Activated T-cell treated with anti-CD3 and anti-CD28 coated beads, Interleukin-2, amount 50 U/mL, for 1 hour (primary cell): ENCODE measurements at regions not wholly inside any gene's neighbourhood (a gene's known extent, or its start where the extent isn't known, plus 50 kb on each side); places are given as distances from the start of the nearest gene placed in this dataset.

Experiments
- DNase-seq: peaks from one replicate; pipeline ENCODE4 v3.0.0-alpha.2; 2020

DNA sequence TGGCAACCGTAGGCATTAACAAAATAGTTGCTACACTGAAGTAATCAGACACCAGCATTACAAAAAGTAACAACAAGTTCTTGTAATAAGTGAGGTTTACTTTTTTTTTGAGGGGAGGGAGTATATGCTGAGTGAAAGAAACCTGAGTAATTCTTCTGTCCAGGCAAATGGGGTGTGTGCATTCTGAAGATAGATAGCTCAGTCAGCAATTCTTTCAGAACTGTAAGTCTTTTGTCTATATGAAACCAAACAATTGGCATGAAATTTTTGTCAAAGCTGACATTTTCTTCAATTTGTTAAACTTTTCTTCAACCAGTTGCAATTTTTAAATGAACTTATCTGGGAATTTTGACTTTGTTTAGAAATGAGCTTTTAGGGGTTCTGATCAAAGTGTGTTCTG, 208.1 kb upstream of the THSD7B start:
- no peak for DNase-seq

GRCh38 chr2:136550181-136550580, 215.2 kb upstream of the THSD7B start:
- DNase-seq = no peak

DNA sequence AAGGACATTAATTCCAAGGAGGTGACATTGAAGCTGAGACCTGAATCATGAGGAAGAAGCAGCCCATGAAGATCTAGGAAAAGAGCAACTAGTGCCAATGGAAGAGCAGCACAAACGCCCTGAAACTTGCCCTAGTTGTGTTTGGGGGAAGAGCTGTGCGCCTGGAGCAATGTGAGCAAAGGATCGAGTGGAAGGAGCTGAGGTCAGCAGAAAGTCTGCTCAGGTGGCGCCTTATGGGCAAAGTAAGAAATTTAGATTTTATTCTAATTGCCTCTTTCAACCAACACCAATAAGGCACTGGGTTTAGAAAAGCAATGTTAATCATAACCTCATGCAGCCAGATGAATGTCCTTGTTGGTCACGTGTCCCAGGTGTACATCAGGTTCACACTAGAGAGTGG, 226.0 kb upstream of the THSD7B start:
- no peak for DNase-seq

- no peak for DNase-seq
Measured at GRCh38 chr2:136538489-136538888, 226.9 kb upstream of the THSD7B start.

DNA sequence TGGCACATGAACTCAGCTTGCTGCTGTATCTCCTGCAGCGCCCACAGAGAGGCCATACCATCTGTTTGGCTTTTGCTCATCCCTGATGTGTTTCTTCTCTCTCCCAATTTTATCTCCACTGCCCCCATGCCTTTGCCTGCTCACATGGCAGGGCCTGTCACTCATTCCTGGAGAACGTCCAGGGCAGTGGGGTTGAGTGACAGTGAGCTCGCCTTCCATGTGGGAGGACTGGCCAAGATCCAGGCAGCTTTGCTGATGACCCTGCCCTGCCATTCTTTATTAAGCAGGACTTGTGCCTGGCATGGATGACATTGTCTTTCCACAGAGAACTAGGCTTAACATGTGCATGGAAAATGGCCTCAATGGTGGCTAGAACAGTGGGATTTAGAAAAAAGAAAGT, 230.5 kb upstream of the THSD7B start:
- no peak for DNase-seq

DNA sequence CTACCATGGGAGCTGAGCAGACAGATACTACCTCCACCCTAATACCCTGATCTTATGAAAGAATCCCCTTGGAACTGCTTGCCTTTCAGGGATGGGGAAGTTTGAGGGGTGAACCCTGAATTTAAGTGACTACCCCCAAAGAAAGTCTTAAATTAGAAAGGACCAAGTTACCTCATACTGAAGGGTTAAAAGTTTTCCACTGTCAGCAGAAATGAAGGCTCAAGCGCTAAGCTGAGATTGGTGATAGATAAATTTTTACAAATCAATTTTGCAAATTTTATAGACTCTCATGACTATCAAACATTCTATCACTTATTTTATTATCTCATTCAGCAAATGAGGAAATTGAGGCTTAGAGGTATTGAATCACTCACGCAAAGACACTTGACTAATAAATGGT, 233.2 kb upstream of the THSD7B start:
- no peak for DNase-seq

DNA sequence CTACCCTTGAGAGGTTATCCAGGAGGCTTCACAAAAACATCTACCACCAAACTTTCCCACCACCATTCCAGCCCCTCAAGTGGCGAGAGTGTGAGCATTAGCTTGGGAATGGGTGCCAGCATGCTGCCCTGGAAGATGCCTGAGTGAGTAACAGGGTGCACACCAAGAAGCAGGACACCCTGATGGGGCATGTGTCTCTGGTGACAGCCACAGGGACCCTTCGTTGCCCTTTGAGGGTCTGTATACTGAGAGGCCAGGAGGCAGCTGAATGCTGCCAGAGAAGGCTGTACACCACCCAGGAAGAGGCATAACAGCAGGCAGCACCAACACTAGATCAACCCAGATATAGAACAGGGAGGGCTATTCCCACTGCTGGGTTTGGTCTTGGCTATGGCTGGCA, 233.6 kb upstream of the THSD7B start:
- no peak for DNase-seq

GRCh38 chr2:136530146-136530545, 235.2 kb upstream of the THSD7B start:
- DNase-seq = no peak

DNA sequence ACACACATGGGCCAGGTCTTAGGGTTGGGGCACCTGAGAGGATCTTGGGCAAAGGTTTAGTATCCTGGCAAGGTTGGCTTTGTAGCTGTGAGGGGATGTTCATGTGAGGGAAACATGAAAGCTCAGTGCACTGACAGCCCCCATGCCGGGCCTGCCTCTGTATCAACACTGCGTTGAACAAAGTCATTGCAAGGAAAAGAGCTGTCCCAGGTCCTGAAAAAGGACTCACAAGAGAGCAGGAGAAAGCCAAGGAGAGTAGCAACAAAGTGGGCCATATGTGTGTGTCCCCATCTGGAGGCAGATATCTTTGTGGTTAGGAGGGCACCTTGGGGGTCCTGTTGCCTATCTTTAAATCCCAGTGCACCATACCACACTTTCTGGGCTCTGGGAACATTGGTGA, 237.8 kb upstream of the THSD7B start:
- DNase-seq = no peak

DNA sequence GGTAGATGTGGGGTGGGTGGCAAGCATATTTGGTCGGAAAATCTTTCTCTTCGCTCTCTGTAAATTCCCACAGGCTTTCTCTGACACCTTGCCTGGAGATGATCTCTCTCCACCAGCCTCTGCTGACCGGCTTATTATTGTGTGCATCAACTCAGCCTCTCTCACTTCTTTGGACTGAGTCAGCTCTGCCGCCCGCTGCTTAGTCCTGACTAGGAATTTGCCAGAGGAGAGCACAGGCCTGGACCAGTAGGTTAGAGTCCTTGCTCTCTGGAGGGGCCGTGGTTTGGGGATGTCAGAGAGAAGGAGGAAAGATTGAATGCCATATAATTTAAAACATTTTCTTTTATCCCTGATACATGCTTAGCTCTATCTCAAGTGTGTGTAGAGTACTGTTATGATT, 242.6 kb upstream of the THSD7B start:
- DNase-seq = no peak

GRCh38 chr2:136517716-136518115, 247.6 kb upstream of the THSD7B start:
- no peak for DNase-seq

DNA sequence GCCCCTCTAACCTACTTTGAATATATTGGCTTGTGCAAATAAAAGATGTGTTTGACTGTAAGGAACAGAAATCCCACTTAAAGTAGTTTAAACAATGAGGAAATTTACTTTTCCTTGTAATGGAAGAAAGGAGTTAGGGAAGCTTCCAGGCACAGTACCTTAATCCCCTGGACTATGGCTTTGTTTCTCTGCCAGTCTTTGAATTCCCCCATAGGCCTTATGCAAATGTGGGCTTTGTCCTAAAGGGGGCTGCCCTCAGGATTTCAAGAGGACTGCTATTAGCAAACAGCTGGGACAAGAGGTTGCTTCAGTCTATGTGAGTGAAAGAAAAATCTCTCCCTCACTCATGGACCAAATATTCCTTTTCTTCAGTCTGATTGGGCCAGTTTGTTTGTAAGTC, 255.1 kb upstream of the THSD7B start:
- DNase-seq = no peak

DNA sequence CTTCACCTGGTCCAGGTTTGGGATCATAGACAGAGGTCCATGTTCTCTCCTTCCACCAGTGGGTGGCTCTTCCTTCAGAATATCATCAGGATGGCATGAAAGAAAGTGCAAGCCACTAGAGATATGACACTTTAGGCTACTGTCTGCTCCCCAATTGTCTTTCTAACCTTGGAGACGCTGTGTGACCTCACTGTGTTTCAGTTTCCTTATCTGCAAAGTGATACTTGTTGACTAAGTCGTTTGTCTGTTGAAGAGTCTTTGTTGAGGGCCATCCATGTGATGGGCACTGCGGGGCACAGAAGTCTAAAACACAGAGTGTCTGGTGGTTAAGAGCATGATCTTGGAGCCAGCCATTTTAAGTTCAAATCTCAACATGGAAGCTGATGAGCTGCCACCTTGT, 259.9 kb upstream of the THSD7B start:
- no peak for DNase-seq

DNA sequence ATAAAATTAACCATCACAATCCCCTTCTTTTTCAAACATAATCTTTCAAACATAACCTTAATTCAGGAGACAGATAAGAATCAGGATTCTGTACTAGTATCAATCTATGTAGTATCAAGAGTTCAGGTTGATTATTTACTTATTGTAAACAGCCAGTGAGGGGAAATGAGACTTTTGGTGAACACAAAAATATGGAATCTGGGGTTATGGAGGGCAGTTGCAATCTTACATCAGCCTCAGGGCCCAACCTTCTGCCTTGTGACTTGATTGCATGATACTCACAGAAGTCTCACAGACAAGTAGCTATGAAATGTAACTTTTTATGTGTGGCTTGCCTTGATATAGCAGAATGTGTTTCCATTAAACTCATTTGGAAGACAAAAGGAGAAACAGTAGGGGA, 262.7 kb upstream of the THSD7B start:
- no peak for DNase-seq

GRCh38 chr2:136497709-136498108, 267.6 kb upstream of the THSD7B start:
- no peak for DNase-seq

DNA sequence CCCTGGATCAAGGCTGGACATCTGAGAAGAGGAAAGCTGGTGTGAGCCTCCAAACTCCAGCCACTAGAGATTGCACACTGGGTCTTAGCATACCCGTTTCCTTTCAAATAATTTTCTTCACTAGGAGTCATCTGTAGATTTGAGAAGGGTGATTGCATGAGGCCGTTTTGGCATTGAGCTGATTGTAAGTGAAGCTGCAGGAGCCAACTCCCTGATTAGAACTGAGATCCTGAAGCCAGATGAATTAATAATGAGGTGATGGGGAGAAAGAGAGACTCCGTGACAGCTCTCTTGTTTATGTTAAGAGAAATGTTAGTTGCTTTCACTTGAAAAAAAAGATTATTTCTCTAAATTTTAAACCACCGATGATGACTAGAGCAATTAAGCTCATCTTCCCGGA, 268.4 kb upstream of the THSD7B start:
- no peak for DNase-seq

DNA sequence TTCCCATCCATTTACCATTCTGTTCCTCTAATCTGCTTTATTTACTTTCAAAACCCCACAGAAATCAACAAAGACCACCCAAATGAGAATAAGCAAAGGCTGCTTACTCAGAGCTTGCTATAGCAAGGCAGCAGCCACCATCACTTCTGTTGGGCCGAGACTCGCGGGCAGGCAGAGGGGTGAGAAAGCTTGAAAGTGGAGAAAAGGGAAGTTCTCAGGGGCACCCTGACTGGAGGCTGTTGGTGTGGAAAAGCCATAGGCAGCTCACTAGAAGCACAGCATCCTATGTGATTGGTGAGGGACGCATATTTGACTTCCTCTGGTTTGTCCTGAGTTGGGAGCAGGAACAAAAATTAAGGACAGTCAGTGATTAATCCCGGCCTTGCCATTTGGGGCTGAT, 269.7 kb upstream of the THSD7B start:
- DNase-seq = no peak

DNA sequence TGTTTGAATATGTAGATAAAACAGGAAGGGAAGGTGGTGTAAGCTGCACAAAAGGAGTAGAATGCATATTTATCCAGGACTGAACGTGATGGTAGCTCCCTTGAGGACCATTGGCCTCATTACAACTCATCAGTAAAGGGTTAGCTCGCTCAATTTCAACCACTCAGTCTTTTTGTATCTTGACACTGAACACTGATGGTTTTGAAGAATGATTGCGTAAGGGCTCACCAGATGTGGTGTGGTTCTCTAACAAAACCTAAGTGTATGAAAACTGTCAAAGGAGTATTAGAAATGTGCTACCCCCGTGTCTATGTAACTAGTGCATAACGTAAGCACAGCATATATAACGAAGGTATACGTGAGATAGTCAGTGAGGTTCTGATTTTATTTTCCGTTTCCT, 272.4 kb upstream of the THSD7B start:
- DNase-seq = no peak

DNA sequence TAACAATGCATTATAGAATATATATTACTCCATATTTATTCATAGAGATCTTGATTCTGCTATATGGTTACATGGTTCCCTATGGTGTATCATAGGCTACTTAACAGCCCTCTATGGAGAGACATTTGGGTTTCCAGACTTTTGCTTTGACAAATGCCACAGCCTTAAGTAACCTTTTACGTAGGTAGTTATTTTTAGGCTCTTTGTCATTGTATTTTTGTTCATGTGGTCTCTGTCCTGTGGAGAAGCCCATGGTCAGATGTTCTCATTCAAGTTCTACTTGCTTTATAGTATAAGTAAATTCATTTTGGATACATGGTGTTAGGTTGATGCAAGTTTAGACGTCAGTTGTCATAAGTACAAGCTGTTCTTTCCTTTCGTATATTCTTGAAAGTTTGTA, 275.2 kb upstream of the THSD7B start:
- DNase-seq = no peak

DNA sequence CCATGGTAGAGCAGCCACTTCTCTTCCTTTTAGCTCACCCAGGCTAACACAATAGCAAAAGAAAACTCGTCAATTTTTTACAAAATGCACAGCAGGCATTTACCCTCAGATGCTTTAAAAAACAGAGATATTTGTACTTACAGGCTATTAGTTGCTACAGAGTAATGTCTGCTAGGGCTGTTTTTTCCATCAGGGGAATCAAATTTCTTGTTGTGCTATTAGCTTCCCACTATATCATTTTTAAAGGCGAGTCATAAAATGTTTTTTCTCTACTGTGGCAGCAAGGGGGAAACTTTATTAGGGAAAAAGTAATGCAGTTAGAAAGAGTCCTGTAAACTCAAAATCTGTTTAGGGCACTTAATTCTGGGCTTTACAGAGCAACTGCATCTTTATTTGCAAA, 277.9 kb upstream of the THSD7B start:
- no peak for DNase-seq

- DNase-seq = no peak
Measured at GRCh38 chr2:136486115-136486514, 279.2 kb upstream of the THSD7B start.

GRCh38 chr2:136482966-136483365, 282.4 kb upstream of the THSD7B start:
- DNase-seq = no peak

- no peak for DNase-seq
Measured at GRCh38 chr2:136482006-136482405, 283.3 kb upstream of the THSD7B start.

DNA sequence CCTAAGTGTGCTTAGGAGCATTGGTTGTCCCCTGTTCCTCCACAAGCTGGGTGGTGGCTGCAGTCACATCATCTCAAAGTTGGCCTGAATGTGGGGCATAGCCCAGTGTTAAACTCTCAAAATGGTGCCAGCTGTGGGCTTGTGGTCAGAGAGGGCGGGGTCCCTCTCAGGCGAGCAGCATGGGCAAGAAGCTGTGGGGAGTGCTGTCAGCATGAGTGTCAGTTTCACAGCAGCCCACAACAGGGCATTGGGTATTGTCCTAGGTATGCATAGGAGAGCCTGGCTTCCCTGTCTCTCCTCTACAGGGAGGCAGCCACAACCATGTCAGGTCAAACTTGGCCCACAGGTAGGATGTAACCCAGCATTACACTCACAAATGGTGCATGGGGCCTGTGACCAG, 285.6 kb upstream of the THSD7B start:
- DNase-seq = no peak

DNA sequence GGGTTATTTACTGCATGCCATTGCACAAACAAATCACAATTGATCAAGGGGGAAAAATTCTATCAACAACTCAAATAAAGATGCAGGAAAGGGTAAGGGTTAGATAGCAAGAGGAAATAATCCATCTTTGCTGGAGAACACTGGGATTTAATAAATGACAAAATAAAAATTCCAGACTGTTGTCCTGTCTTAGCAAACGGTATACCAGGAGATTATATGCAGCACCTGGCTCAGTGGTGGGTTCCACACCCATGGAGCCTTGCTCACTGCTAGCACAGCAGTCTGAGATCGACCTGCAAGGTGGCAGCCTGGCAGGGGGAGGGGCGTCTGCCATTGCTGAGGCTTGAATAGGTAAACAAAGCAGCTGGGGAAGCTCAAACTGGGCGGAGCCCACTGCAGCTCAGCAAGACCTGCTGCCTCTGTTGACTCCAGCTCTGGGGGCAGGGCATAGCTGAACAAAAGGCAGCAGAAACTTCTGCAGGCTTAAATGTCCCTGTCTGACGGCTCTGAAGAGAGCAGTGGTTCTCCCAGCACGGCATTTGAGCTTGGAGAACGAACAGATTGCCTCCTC, 296.5 kb upstream of the THSD7B start:
- no peak for DNase-seq

DNA sequence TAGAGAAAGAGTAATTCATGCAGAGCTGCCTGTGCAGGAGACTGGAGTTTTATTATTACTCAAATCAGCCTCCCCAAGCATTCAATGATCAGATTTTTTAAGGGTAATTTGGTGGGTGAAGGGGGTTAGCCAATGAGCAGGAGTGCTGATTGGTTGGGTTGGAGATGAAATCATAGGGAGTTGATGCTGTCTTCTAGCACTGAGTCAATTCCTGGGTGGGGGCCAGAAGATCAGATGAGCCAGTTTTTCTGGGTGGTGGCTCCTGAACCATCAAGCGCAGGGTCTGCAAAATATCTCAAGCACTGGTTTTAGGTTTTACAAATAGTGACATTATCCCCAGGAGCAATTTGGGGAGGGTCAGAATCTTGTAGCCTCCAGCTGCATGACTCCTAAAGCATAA, 312.8 kb upstream of the THSD7B start:
- no peak for DNase-seq
